Hematopoietic multipotent progenitor cell treated with erythropoietin and hydrocortisone succinate and interleukin-3 and kit ligand, for 8 days (in vitro differentiated cells): ENCODE measurements at regions not wholly inside any gene's neighbourhood (a gene's known extent, or its start where the extent isn't known, plus 50 kb on each side); places are given as distances from the start of the nearest gene placed in this dataset.
"Not testable (repeated sequence)": the region's sequence is repeated elsewhere in the genome, so short reads cannot be mapped to it uniquely, and the experiment has no call there.

ENCODE experiments used
- DNase-seq: peaks from one replicate; pipeline ENCODE4 v3.0.0-alpha.2; 2015

DNA sequence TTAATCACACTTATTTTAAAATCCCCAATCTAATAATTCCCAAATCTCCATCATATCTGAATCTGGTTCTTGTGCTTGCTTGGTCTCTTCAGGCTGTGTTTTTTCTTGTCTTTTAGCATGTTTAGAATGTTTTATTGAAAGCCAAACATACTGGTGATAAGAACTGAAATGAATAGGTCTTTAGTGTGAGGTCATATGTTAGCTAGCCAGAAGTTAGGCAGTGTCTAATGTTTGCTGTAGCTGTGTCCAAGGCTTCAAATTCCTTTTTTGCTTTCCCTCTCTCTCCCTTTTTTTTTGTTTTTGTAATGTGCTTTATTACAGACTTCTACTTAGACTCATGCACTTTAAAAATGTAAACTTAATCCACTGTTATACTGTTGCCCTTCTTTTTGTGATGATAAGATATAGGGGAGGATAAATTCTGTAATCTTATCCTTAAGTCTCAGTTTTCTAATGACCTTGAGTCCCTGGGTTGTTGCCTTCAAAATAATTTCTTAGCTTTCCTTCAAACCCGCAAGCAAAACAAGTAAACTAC lies 725.1 kb downstream of the BRINP3 start:
- no peak for DNase-seq

DNA sequence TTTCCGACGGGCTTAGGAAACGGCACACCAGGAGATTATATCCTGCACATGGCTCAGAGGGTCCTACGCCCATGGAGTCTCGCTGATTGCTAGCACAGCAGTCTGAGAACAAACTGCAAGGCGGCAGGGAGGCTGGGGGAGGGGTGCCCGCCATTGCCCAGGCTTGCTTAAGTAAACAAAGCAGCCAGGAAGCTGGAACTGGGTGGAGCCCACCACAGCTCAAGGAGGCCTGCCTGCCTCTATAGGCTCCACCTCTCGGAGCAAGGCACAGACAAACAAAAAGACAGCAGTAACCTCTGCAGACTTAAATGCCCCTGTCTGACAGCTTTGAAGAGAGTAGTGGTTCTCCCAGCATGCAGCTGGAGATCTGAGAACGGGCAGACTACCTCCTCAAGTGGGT lies 722.6 kb downstream of the BRINP3 start:
- not testable (repeated sequence) for DNase-seq

DNA sequence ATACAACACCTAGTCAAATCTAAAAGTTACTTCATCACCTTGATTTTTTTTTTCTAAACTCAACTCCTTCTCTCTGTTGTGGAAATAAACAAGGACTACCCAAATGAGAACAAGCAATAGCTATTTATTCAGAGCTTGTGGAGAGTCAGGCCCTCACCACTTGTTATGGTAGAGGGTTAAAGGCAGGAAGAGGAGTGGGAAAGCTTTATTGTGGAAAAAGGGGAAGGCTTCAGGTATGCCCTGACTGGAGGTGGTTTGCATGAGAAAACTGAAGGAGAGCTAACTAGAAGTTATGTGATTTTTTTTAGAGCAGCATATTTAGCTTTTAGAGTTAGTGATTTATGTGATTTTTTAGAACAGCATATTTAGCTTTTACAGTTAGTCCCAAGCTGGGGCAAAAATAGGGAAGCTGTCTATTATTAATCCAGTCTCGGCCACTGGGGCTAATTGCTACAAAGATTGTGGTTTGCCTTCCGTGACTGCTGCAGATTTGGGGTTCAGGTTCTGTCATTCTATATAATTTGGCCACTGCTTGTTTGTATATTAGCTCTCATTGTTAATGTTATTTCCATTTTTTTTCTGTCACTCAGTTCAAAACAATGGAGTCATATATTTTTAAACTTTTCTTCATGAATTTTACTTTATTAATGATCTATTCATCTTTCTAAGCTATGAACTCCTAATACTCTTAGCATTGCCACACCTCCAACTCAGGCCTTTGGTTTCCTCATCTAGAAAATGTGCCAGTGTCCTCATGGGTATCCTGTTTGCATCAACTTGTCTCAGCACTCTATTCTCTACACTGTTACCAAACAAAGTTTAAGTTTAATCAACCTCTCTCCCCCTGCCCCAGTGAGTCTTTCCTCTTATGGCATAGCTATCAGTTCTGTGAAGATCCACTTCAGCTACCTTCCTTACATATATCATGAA lies 713.0 kb downstream of the BRINP3 start:
- no peak for DNase-seq

DNA sequence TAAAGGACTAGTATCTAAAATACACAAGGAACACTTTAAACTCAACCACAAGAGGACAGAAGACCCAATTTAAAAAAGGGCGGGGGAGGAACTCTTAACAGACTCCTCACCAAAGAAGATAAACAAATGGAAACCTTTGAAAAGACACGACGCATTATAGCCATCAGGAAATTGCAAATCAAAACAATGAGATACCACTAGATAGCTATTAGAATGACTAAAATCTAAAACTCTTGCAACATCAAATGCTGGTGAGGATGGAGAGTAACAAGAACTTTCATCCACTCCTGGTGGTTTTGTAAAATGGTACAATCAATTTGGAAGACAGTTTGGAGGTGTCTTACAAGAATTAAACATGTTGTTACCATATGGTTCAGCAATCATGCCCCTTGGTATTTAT lies 708.2 kb downstream of the BRINP3 start:
- no peak for DNase-seq

DNA sequence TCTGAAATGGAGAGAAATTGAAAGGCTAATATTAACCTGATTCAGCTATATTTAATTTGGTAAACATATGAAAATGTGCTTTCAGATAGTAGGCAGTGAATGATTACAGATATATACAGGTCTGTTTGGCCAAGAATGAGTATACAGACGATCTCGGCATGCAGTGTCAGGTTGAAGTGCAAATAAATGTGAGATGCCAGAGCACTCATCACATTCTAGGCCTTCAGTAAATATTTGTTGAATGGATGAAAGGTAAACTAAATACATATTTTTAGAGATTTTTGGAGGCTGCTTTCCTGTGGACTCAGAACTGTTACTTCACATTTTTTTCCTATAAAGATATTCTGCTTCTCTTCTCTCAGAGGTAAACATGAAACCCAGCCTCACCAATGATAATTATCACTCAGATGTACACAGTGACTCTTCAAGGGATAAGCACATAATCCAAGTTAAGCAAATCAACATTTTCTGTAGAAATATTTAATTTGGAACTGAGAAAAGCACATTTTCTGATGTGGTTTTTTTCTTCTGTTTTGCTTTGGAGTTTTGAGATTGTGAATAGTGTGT lies 702.9 kb downstream of the BRINP3 start:
- DNase-seq: no peak

DNA sequence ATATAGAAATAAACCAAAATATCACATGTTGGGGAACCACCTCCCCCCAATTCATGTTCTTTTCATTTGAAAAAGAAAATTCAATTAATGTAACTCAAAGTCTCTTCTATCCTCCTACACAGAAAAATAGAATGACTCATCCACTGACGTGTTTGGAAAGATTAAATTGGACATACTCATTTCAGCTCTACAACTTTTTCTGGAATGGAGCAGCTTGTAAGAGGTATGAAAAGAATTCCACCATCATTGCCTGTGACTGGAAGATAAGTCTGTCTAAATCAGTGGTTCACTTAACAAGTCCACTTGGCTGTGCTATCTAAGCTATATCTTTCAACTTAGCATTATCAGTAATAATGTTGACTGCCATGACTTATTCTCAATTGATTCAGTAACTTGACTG lies 702.3 kb downstream of the BRINP3 start:
- no peak for DNase-seq

DNA sequence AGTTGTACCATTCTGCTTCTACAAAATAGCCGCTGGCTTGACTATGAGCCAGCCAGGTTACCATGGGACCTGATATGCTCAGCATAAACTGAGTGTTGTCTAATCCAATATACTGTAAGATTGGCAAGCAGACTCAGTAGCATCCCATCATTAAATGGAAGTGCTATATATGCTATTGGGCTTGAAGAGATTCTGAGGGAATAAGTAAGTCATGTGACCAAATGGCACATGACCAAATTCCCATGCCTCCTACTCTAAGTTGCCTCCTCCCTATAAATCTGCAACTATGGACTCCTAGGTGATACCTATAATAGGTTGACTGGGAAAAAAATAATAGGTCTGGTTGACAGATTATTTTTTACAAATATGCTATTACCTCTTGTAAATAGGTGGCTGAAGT lies 698.6 kb downstream of the BRINP3 start:
- no peak for DNase-seq

DNA sequence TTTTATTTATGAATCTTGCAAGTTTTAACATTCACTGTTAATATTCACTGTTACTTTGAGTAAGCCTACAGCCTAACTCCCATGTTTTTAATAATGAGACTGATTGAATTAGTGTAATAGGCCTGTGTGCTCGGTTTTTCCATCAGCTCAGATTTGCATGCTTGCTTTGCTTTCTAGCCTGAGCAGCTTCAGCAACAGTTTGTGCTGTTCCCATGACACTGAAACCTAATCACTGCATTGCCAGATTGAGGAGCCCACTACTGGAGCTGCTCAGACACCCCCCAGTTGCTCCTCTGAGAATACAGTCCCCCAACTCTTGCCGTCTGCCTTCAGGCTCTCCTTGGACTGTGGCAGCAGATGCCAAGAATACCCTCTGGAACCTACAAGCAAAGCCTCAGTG lies 695.4 kb downstream of the BRINP3 start:
- DNase-seq: no peak

DNA sequence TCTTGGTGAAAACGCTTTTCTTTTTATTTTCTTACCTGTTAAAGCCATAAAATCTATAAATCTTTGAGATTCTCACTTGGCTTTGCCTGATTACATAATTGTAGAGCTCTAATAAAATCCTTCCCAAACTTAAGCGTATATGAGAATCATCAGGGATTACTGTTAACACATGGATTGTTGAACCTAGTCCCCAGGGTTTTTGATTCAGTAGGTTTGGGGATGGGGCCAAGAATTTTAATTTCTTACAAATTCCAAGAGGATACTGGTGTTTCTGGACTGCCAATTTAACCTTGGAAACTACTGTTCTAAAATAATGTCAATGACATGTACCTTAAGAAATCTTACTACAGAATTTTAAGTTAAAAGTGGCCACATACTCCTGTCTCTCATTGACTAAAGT lies 694.2 kb downstream of the BRINP3 start:
- DNase-seq: no peak

DNA sequence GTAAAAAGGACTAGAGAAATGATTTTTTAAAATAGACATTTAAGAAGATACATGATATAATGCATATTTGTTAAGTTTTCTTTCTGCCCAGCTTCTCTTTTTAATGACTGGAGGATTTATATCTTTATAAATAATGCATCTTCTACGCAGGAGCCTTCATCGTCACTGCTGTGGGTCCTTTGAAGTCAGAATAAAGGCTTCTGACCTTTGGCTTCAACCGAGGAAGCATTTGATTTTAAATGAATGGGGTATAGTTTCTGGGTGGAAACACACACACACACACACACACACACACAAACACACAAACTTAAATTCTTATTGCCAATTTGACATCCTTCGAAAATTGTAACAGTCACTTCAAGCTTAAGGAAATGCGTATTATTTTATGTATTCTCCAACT lies 690.9 kb downstream of the BRINP3 start:
- no peak for DNase-seq

DNA sequence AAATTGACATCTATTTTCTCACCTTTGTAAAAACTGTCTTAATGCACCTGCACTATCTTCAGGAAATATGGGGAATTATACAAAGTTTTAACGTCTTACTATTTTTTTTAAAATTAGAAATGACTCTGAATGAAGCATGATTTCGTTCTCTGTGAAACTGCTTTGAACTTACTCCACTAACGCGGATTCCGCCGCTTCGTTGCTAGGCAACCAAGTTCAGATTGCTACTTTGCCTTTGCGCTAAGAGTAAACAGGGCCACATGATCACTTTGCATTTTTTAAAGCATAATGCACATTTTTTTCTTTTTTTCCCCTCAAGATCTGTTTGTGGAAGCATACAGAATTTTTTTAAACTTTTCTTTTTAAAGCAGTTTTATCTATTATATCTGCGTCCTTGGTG lies 690.5 kb downstream of the BRINP3 start:
- no peak for DNase-seq

DNA sequence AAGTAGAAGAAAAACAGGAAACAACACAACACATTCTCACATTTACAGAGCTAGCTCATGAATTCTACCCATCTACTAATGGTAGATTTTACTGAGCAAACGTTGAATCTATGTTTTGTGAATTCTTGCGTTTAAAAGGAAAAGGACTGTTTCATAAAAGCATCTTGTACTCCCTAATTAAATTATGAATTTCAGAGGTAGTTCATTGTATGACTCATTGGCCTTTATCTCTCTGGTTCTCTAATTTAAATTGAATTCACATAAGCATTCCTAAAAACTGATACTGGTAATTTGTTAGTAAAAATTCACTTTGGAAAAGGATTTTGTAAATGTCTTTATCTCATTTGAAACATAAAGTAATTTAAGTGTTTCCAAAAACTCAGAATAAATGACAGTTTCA lies 687.3 kb downstream of the BRINP3 start:
- no peak for DNase-seq

DNA sequence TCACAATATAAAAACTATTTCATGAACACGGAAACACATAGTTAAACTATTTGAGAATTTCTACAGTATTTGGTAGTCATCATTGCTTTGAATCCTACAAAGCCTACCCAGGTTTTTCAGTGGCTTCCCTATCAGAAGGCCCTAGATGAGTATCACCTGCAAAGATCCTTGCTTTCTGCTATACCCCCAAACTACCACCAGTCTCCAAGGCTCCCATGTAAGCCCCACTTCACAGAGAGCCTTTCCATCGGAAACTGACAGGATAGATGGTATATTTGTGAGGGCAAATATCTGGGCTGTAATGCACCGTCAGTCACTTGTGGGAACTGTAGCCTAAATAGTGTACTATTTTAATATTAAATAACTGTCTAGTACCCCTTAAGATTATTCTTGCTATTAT lies 674.3 kb downstream of the BRINP3 start:
- DNase-seq: no peak

DNA sequence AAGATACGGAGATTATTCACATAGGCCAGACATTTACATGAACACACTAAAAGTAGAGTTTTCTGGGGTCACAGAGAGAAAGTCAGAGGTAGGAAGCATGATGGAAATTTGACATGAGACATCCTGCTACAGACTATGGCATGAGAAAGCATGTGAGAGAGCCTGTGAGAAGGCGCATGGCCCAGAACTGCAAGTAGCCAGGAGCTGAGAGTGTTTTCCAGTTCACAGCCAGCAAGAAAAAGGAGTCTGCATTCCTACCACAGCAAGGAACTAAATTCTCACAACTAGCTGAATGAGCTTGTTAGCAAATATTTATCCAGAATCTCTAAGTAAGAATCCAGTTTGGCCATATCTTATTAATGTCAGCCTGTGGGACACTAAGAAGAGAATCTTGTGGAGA lies 673.3 kb downstream of the BRINP3 start:
- no peak for DNase-seq

DNA sequence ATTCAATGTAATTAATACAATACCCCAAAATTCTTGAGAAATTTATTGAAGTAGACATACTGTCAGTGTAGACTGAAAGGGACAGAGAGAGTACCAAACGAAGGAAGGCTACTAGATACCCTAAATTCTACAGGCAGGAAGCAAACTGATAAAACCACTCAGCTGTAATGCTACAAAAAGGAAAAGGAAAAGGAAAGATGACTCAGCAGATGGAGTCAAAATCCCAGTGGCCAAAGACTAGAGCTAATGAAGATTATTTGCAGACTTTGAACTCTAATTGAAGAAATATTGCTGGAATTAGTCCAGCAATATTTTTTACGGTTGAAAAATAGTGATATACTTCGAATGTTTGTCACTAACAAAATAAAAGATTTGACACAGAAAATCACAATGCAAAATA lies 671.9 kb downstream of the BRINP3 start:
- no peak for DNase-seq

DNA sequence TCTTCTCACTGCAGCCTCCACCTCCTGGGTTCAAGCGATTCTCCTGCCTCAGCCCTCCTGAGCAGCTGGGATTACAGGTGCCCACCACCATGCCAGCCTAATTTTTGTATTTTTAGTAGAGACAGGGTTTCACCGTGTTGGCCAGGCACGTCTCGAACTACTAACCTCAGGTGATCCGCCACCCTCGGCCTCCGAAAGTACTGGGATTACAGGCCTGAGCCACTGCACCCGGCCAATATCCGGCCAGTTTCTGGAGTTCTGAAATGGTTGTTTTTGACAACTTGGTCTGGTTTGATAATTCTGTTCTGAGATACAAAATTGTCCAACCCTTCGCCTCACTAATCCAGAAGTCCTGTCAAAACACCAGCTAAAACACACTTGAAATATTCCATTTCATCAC lies 667.0 kb downstream of the BRINP3 start:
- not testable (repeated sequence) for DNase-seq

DNA sequence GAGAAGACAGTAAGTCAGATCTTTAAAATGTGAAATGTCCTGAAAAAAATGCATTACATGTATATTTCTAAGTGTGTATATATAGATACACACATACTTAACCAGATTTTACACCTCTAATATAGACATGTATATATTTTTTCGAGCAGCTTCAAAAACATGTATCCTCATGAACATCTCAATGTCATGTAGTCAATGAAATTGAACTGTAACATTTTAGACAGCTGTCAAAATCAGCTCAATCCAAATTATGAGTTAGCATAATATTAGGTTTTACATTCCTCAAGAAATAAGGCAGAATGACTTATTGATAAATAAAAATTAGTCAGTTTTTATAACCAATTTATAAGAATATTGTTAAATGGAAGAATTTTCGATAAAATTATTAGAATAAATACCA lies 665.7 kb downstream of the BRINP3 start:
- no peak for DNase-seq

DNA sequence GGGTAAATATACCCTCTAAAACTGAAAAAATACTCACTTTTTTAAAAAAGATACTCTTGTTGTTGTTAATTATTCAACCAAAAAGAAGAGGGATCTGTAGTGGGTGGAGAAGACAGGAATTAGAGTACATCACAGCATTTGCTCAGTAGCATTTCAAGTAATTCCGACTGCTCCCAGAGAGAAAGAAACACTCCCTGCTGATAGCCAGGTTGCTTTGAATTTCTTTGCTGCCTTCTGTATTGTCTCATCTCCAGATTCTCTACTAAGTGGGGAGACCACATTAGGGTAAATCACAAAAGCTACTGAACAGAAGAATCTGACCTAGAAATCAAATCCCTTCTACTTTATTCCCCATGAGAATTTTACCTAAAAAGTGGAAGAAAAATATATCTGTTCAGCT lies 661.1 kb downstream of the BRINP3 start:
- no peak for DNase-seq

DNA sequence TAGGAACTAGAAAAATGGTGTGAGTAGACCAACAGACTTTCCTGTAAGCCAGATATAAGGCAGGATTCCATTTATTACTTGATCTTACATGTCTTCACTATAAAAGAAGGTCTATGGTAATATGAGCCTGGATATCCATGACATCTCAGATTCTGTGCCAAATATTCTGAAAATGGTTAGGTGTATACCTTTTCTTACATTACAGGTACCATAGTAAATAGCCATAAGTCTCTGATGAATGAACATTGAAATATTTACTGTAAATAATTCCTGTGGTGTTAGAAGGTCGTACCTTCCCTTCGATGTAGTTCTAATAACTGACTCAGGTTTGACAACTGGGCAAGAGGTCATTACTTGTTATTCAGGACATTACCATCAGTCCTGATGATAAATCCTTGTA lies 657.9 kb downstream of the BRINP3 start:
- DNase-seq: no peak

DNA sequence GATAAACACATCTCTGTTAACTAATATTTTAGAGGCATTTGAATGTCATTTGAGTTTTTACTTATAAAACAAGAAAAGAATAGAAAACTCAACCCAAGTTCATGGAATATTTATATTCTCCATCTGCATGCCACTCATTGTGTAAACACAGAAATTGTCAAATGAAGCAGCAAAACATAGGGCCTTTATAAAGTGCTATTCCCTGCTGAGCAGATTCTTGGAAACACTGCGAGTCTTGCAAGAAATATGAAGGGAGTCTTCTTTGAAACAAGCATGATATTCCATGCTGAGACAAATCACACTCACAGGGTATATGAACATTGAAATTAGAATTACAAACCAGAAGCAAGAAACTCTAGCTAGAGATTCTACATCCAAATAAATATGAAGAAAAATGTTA lies 655.8 kb downstream of the BRINP3 start:
- no peak for DNase-seq

DNA sequence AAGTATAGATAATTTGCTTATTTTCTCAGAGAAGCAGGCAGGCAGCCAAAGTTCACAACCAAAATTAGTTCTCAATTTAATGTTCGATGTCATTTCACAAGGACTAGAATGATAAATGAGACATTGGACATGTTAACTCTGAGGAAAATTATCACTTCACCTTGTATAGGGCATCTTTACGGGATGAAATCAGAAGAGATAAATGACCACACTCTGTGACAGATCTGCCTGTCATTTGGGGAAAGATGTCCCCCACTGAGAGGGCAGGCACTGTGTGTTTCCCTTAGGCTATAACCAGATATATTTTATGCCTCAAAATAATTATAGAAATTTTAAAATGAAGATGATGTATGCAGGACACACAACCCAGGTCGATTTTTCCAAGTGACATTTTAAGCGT lies 642.9 kb downstream of the BRINP3 start:
- DNase-seq: no peak

DNA sequence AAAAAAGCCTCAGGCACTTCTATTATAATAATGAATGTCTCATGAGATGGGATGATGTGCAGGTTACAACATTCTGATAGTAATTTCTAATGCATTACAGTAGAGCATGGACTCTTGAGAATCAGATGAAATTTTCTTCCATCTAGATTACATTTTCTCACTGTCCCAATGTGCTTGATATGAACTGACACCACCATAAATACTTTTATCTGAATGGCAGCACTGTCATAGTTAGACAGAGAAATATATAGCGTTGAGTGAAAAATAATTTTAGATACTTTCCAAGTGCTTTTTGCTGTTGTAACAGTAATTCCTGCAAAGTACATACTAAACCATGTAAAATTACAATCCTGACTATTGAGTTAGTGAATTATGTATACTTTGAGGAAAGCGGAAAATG lies 630.1 kb downstream of the BRINP3 start:
- DNase-seq: no peak

DNA sequence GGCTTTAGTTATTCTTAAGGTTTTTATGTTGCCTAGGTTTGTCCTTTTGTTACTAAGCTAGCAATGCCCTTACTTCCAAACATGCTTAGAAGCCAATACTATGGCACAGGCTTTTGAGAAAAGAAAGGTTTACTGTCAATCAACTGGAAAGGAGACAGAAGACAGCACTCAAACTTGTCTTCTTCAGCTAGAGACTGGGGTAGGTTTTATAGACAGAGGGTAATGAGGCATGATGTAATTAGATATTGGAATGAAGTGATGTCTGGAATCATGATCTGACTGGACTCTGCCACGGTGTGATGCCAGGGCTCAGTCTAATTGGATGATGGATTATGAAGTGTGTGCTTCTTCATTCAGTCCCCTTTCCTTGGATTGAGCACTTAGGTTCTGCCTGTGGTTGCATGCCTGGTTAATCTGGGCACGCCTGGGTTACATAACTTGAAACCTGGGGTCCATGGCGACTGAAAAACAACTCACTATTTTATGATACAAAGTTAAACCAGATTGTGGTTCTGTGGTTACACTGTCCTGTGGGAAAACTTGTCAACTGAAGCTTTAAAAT lies 625.8 kb downstream of the BRINP3 start:
- DNase-seq: no peak

DNA sequence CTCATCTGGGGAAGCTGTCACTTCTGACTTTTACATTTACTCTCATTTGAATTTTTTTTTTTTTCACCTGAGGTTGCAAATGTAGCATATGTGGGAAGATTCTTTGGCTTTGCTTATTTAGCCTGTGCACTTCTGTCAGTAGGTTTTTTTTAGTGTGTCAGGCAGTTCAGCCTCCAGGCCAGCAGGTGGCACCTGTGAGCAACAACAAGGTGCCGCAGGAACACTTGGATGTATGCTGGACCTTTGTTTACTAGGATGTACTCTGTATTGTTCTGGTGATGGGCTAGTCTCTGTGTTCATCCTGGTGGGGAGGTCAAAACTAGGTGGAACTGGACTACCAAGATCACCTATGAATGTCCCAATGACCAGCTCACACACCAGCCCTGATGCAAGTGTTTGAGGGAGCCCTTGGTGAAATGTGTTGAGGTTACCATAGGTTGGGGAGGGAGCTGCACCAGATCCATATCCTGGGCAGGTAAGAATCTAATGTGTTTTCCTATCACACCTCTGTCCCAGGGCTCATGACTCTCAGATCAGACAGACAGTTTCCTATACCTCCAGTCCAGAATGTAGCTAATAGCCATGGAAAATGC lies 618.2 kb downstream of the BRINP3 start:
- DNase-seq: peak; percentile 20
